Endothelial cell of umbilical vein (primary cell): ENCODE measurements at regions not wholly inside any gene's neighbourhood (a gene's known extent, or its start where the extent isn't known, plus 50 kb on each side); places are given as distances from the start of the nearest gene placed in this dataset.

Experiments used
- FOS ChIP-seq: IDR thresholded peaks from 2 replicates; pipeline ENCODE4 v1.6.1; 2011; ENCODE audit warnings: mild to moderate bottlenecking, low read length, moderate library complexity, borderline replicate concordance; ENCODE audit not compliant: insufficient read depth
- POLR2A ChIP-seq: IDR thresholded peaks from 2 replicates; pipeline ENCODE4 v1.6.1; 2012; ENCODE audit warnings: low read depth, mild to moderate bottlenecking, control low read depth, low read length
- POLR2AphosphoS5 ChIP-seq: IDR thresholded peaks from 2 replicates; pipeline ENCODE4 v1.6.1; 2012; ENCODE audit warnings: low read depth, mild to moderate bottlenecking, control low read depth, low read length, moderate library complexity; ENCODE audit not compliant: insufficient read depth

DNA sequence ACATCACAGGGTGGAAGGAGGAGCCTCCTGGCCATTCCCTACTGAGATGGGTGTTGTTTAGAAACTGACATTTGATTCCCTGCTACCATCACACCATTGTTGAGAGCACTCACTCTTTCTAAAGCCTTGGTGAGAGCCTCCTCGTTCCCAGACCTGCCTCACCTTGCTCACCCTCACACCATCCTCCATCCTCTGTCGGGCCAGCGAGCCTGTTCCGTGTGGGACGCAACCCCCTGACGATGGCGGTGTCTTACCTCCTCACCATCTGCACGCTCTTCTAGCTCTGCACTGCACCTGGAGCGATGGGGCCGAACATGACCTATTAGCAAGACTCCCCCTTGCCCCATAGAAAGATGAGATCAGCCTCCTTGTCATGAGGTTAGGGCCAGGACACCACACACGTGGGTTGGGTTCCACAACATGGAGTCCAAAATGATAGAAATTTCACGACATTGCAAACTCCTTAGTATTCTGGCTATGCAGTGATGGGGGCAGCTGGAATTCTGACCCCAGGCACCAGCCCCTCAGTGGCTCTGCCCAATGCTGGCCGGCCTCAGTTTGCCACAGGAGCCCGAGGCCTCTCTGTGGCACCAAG lies 1017.9 kb downstream of the TBC1D22A start:
- TF ChIP-seq FOS (no peak), POLR2AphosphoS5 (no peak), POLR2A (no peak)
